ENCODE measurements at regions not wholly inside any gene's neighbourhood (a gene's known extent, or its start where the extent isn't known, plus 50 kb on each side); places are given as distances from the start of the nearest gene placed in this dataset.

DNA sequence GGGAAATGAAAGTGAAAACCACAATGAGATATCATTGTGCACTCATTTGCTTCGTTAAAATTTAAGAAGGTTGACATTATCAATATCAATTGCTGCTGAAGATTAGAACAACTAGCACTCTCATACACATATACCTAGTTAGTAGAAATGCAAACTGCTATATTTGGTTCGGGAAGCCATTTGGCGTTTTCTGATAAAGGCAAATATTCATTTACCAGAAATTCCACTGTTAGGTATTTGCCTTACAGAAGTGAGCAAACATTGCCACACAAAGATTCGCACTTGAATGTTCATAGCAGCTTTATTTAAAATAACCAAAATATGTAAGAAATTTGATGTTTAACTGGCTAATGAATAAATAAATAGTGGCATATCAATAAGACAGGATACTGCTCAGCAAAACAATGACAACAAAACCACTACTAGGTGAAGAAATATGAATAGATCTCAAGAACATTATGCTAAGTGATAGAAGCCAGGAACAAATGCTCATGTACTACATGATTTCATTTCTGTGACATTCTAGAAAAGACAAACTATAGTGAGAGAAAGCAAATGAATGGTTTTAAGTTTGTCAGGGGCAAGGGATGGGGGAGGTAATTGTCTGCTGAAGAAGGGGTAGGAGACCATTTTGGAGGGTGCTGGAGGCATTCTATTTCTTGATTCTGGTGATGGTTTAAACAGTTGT, 387.8 kb downstream of the PTH2R start:
- TF ChIP-seq FOXP2 (optimal IDR thresholded peaks at IDR 0.05; ENCODE audit: borderline replicate concordance, extremely low read depth, extremely low read length, insufficient read depth): no peak

DNA sequence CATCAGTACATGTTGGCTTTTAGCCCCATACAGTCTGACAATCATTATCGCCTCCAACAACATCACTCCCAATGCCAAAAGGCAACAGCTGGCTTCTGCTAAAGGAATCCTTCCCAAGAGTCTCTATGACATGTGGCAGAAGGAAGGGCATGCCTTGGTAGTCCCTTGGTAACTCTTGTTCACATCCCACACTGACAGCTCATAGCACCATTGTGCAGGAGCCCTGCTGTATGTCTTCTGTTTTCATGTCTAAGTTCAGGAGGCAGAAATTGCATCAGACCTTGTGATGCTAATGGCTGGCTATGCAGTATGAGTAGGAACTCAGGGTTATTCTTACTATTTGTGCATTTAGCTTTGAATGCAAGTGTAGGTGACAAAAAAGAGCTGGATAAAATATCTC, 392.1 kb downstream of the PTH2R start:
- no peak for TF ChIP-seq POLR2AphosphoS5 (IDR thresholded peaks at IDR 0.05; ENCODE audit: low read depth, low read length)
- TF ChIP-seq, protein P1, sequence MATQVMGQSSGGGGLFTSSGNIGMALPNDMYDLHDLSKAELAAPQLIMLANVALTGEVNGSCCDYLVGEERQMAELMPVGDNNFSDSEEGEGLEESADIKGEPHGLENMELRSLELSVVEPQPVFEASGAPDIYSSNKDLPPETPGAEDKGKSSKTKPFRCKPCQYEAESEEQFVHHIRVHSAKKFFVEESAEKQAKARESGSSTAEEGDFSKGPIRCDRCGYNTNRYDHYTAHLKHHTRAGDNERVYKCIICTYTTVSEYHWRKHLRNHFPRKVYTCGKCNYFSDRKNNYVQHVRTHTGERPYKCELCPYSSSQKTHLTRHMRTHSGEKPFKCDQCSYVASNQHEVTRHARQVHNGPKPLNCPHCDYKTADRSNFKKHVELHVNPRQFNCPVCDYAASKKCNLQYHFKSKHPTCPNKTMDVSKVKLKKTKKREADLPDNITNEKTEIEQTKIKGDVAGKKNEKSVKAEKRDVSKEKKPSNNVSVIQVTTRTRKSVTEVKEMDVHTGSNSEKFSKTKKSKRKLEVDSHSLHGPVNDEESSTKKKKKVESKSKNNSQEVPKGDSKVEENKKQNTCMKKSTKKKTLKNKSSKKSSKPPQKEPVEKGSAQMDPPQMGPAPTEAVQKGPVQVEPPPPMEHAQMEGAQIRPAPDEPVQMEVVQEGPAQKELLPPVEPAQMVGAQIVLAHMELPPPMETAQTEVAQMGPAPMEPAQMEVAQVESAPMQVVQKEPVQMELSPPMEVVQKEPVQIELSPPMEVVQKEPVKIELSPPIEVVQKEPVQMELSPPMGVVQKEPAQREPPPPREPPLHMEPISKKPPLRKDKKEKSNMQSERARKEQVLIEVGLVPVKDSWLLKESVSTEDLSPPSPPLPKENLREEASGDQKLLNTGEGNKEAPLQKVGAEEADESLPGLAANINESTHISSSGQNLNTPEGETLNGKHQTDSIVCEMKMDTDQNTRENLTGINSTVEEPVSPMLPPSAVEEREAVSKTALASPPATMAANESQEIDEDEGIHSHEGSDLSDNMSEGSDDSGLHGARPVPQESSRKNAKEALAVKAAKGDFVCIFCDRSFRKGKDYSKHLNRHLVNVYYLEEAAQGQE (IDR thresholded peaks at IDR 0.05; ENCODE audit: insufficient read depth in 1 of 2, low read depth in 2 of 2, low read length in 2 of 2): no peak
- TF ChIP-seq FOXP2 (optimal IDR thresholded peaks at IDR 0.05; ENCODE audit: borderline replicate concordance, extremely low read depth, extremely low read length, insufficient read depth): no peak
- TF ChIP-seq SIN3A (IDR thresholded peaks at IDR 0.05; ENCODE audit: borderline replicate concordance, insufficient read depth, low read length): no peak
- no peak for TF ChIP-seq TAF1 (IDR thresholded peaks at IDR 0.05; ENCODE audit: borderline replicate concordance, insufficient read depth, low read length)

DNA sequence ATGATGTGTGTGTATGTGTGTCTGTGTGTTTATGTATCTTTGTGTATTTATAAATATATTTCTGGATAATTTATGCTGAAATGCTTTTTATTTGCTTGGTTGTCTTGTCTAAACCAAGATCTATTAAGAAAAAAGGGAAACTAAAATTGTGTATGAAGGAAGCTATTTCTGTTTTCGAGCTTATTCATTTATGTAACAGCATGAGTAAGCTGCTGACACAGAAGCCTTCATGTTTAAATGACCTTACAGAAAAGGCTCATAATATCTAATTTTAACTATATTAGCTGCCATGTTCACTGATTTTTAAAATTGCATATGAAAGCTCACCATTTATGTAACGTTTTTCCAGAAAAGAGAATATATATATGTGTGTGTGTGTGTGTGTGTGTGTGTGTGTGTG, 392.8 kb downstream of the PTH2R start:
- TF ChIP-seq, protein P1 (IDR thresholded peaks at IDR 0.05; ENCODE audit: insufficient read depth in 1 of 2, low read depth in 2 of 2, low read length in 2 of 2): no peak
- TF ChIP-seq POLR2AphosphoS5 (IDR thresholded peaks at IDR 0.05; ENCODE audit: low read depth, low read length) (no peak), FOXP2 (optimal IDR thresholded peaks at IDR 0.05; ENCODE audit: borderline replicate concordance, extremely low read depth, extremely low read length, insufficient read depth) (no peak), SIN3A (IDR thresholded peaks at IDR 0.05; ENCODE audit: borderline replicate concordance, insufficient read depth, low read length) (no peak), TAF1 (IDR thresholded peaks at IDR 0.05; ENCODE audit: borderline replicate concordance, insufficient read depth, low read length) (no peak)

DNA sequence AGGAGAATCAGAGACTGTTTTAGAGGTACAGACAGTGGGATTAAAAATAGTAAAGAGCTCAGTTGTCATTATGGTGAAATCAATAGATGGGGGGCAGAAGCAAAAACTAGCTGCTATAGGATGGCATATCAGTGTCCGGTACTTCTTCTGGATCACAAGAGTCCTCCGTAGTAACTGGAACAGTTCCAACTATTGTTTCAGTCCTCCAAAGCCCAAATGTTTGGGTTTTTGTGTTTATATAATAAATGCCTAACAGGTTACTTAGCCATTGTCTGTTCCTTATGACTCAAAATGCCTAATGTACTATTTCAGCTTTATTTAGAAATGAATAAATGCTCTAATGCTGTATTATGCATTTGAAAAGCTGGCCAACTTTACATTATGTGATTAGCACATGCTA, 401.2 kb downstream of the PTH2R start:
- TF ChIP-seq SIN3A (IDR thresholded peaks at IDR 0.05; ENCODE audit: borderline replicate concordance, insufficient read depth, low read length): no peak
- TF ChIP-seq, protein P1 (IDR thresholded peaks at IDR 0.05; ENCODE audit: insufficient read depth in 1 of 2, low read depth in 2 of 2, low read length in 2 of 2): no peak
- no peak for TF ChIP-seq FOXP2 (optimal IDR thresholded peaks at IDR 0.05; ENCODE audit: borderline replicate concordance, extremely low read depth, extremely low read length, insufficient read depth)
- TF ChIP-seq POLR2AphosphoS5 (IDR thresholded peaks at IDR 0.05; ENCODE audit: low read depth, low read length): no peak
- TF ChIP-seq TAF1 (IDR thresholded peaks at IDR 0.05; ENCODE audit: borderline replicate concordance, insufficient read depth, low read length): no peak

DNA sequence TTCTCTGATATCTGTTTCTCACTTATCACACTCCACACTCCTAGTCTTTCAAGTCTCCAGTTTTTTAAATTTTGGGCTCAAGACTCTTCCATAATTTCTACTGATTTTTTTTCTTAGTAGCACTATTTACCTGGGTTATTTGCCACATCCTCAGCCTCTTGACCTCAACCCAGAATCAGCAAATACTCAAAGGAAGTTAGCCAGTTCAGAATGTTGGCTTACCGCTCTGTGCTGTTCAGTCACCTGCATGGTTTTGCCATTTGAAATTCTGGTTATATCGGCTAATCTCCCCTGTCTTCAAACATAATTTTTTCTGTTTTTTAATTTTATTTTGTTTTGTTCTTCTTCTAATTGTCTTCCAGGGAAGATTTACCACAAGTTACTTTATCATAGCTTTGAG, 412.6 kb downstream of the PTH2R start:
- no peak for TF ChIP-seq FOXP2 (optimal IDR thresholded peaks at IDR 0.05; ENCODE audit: borderline replicate concordance, extremely low read depth, extremely low read length, insufficient read depth)
- TF ChIP-seq, protein P1 (IDR thresholded peaks at IDR 0.05; ENCODE audit: insufficient read depth in 1 of 2, low read depth in 2 of 2, low read length in 2 of 2): no peak
- no peak for TF ChIP-seq POLR2AphosphoS5 (IDR thresholded peaks at IDR 0.05; ENCODE audit: low read depth, low read length)
- no peak for TF ChIP-seq TAF1 (IDR thresholded peaks at IDR 0.05; ENCODE audit: borderline replicate concordance, insufficient read depth, low read length)
- TF ChIP-seq SIN3A (IDR thresholded peaks at IDR 0.05; ENCODE audit: borderline replicate concordance, insufficient read depth, low read length): no peak

All from PFSK-1 (cell line).